Caki2 (cell line): ENCODE measurements at regions not wholly inside any gene's neighbourhood (a gene's known extent, or its start where the extent isn't known, plus 50 kb on each side); places are given as distances from the start of the nearest gene placed in this dataset.

Experiments
- DNase-seq: peaks from one replicate; pipeline ENCODE4 v3.0.0-alpha.2; 2015; ENCODE audit warnings: low read depth
- in situ Hi-C: cut with HindIII; loops from 2 replicates; pipeline ENCODE4 v1.10.0; 2016; ENCODE audit warnings: low sequenced_read_pairs, low pct_unique_long_range_greater_than_20kb, mixed read lengths

DNA sequence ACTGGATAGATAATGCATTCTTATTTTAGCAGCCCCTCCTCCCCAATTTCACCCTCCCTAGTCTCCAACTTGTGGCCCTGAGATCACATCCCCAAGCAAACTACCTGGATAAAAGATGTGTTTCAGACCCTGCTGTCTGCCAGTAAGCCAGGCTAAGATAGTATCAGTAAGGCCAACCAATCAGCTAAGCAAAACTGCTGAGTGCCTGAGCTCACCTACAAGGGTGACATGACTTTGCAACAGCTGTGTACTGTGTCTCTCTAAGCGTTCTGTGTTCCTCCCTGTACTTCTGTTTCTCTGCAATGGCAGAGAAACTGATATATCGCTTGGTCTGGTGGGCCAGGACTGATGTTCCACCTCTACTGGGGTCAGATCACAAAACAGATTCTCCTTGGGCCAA, 224.9 kb downstream of the BTG1 start:
- in situ Hi-C loops, result no loop called here
- DNase-seq, result no peak

DNA sequence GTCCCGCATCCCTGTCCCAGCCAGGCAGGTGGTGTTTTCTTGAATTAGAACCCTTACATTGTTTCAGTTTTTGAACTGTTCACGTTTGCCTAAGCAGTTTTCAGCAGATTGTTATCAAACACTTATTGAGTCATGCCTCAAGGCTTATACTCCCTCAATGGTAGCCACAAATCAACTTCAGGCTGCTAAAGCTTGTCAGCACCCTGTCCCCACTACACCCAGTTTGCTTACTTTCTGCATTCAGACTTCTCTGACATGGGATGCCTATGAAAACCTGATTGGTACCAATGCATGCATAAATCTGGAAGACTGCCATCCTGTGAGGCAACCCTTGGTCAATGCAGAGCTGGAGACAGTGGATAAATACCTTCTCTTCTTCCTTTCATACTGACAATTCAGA, 225.4 kb downstream of the BTG1 start:
- no peak for DNase-seq
- in situ Hi-C loops, result no loop called here

DNA sequence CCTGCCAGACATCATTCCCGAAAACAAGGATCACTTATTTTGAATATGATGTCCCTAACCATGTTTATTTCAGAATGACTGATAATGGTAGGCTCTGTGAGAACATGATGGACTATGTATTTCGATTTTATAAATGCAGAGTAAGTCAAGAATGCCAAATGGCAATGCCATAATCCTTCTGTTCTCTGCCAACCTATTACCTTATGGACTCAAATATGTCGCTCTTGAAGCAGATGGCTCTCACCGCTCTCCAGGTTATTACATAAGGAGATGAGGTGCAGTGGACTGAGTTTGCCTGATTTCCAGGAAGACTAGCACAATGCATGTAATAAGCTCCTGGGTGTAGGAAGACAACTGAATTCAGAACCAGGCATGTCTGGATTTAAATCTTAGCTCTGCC, 227.2 kb downstream of the BTG1 start:
- in situ Hi-C loops, result no loop called here

DNA sequence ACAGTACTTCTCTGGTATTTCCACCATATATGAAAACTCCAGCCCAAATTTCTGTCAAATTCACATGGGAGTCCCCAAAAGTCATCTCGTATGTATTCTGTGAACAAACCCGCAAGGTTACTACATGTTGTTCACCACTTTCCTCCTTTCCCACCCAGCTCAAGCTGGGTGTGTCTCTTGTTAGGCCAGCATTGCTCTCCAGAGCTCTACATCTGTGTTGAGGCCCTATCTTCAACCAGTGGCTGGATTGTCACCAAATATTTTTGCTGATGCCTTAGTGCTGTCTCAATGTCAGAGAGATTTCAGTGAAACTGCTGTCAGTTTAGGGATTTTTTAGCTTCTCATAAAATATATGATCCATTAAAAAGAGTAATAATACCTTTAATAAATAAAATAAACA, 230.9 kb downstream of the BTG1 start:
- in situ Hi-C loops, result no loop called here
- DNase-seq, result no peak

More for the DNA sequence above, 227.2 kb downstream of the BTG1 start:
- no peak for DNase-seq

DNA sequence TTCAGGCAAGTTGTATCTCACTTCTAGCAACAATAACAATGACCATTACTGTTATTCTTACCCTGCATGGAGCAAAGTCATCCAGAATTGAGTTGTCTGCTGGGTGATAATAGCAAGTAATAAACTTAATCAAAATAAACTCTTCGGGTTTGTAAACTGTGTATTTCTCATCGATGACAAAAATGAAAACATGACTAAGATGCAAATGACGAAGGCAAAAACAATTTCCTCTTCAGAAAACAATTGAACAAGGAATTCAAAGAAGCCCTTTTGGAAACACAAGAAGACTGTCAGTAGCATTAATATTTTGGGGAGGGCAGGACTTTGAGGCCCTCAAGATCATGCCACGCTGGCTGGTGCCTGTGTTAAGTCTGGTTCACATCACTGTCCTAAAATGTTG, 232.0 kb downstream of the BTG1 start:
- DNase-seq, result no peak
- in situ Hi-C loops, result no loop called here

DNA sequence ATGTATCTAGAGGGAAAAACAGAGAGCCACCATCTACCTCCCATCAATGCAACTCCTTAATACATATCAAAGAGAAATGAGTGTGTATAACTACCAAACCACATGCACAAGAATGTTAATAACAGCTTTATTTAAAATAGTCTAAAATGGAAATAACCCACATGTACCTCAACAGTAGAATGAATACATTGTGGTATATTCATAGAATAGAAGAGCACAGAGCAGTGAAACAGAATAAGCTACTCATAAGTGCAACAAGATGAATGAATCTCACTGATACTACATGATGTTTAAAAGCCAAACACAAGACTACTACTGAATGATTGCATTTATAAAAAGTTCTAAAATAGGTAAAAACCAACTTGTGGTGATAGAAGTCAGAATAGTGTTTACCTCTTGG, 232.5 kb downstream of the BTG1 start:
- in situ Hi-C loops, result no loop called here
- DNase-seq, result no peak

DNA sequence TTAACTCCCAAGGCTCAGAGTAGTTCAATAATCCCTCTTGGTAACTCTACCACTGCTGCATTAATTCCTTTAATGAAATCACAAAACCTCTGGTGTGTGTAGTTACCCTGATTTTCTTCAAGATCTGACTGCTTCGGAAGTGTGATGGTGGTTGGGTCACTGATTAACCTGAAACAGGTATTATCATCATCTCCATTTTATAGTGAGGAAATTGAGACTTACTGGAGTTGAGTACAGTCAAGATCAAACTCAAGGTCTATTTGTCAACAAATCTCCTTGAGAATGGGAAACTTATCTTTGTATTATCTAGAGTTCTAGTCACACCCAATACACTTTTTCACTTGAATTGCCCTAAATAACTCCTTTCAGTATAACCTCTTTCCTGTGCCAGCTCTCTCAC, 233.5 kb downstream of the BTG1 start:
- in situ Hi-C loops, result no loop called here
- DNase-seq, result no peak

DNA sequence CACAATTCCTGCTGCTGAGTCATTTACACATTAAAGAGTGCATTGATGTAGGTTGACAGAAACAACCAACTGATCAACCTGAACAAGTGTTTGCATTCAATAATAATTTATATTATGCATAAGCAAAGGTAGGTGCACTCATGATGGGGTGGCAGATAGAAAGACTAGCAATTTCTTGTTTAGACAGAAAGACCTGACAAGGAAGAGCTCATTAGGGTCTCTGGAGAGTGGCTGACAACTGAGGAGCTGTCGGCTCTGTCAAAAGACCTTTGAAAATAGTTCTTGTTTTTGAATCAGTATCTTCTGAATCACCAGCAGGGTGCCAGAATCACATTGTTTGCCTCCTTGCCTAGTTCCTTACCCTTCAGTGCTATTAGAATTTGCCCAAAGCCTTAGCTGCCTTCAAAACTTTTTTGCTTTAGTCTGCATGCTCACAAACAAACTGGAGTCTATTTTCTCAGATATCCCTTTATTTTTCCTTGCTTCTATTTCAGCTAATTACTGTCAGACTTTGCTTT, 234.7 kb downstream of the BTG1 start:
- in situ Hi-C loops, result no loop called here
- DNase-seq, result no peak

DNA sequence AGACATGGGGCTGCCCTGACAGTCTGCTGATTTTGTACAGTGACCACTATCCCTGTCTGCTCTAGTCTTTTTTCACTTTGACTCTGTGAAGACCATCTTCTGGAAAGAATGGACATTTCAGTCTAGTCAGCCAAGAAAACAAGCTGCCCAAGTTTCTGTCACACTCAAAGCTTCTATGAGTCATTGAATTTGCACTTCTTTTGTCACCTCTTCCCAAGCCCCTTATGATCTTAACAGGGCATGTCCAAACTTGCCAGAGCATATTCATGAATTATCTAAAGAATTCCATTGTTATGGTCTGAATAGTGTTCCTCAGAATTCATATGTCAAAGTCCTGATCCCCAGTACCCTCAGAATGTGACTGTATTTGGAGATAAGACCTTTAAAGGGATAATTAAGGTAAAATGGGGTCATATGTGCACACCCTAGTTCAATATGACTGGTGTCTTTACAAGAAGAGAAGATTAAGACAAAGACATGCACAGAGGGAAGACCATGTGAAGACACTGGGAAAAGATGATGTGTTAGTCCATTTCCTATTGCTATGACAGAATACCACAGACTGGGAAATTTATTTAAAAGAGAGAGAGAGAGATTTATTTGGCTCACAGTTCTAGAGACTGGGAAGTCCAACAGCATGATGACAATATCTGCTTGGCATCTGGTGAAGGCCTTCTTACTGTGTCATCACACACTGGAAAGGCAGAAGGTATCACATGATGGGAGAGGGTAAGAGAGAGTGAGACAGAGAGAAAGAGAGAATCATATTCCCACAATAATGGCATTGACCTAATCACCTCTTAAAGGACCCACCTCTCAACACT, 242.6 kb downstream of the BTG1 start:
- in situ Hi-C loops, result no loop called here
- DNase-seq, result peak; percentile 8

DNA sequence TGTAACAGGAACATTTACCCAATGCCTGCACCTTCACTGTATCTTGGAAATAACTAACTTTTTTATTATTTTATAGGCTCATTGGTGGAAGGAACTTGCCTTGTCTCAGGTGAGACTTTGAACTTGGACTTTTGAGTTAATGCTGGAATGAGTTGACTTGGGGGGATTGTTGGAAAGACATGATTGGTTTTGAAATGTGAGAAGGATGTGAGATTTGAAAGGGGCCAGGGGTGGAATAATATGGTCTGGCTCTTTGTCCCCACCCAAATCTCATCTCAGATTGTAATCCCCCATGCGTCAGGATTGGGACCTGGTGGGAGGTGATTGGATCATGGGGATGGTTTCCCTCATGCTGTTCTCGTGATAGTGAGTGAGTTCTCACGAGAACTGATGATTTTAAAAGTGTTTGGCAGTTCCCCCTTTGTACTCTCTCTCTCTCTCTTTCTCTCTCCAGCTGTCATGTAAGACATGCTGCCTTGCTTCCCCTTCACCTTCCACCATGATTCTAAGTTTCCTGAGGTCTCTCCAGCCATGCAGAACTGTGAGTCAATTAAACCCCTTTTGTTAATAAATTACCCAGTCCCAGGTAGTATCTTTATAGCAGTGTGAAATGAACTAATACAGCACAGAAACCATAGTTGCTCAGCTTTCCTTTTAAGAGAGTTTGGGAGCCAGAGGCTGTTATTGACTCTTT, 244.1 kb downstream of the BTG1 start:
- in situ Hi-C loops, result no loop called here
- peak; percentile 2 for DNase-seq

DNA sequence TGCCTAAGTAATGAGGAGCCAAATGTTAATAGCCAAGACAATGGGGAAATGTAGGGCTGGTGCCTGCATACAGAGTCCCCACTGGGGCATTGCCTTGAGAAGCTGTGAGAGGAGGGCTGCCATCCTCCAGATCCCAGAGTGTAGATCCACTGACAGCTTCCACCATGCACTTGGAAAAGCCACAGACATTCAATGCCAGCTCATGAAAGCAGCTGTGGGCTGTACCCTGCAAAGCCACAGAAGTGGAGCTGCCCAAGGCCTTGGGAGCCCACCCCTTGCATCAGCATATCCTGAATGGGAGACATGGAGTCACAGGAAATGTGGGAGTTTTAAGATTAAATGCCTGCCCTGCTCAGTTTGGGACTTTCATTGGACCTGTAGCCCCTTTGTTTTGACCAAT, 244.7 kb downstream of the BTG1 start:
- DNase-seq, result no peak
- in situ Hi-C loops, result no loop called here

DNA sequence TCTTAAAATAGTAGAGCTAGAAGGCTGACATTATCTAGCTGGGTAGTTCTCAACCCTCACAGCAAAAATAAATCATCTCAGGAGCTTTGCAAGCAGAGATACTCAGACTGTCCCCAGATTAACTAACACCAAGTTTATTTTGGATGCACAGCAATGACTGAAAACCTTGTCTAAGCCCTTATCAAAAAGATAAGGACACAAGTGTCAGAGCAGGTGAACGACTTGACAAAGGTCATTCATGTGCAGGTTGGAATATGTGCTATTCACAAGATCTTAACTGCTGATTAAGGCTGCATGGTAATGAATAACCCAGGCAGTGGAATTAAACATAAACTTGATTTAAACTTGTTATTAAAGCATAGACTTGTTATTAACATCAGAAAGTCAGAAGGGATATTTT, 246.6 kb downstream of the BTG1 start:
- in situ Hi-C loops, result no loop called here
- DNase-seq, result no peak

DNA sequence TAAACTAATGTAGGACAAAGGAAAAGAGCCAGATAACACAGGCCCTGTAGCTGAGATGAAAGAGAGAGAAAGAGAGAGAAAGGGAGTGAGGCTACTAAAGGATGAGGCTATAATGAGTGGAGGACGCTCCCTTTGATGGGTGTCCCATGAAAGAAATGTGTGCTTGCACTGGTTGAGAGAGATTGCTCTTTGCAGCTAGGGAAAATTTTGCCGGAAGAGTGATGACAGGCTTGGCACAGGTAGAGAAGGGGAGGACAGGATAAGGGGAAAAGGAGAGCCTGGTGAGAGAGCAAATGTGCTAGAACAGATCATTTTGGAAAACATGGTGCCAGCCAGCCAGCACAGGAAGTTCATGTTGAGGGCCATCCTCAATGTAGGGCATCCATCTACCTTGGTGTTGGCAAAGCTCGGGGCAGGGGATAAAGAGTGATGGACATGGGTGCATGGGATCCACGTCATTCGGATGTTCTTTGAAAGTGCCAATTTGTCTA, 248.6 kb downstream of the BTG1 start:
- no peak for DNase-seq
- in situ Hi-C loops, result no loop called here

DNA sequence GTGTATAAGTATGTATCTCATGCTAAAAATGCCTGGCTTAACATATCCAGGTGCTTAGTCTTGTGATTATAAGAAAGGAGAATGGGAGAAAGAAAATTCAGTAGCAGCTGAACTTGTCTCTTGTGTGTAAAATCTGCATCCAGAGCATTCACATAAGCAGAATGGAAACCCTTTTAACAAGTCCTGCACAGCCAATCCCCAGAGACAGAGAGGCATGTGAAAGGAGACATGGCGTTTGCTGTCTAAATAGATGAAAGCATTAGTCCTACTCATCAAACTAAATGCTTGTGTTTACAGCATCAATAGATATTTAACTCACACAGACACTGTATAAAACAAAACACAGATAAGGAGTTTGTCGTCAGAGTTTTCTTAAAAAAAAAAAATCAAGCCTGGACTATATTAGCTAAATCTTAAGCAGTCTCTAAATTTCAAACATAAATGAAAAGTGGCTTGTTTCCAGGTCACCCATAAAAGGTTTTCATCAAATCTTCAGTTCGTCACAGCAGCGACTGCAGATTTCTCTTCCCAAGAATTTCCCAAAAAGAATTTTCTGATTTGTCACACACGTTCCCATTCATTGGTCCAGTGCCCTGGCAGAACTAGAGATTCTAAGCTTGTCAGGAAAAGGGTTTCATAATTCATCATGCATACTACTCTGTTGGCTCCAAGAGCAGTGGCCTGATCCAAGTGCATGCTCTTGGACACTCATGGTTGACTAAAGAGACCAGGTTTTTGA, 249.2 kb downstream of the BTG1 start:
- in situ Hi-C loops, result no loop called here
- DNase-seq, result no peak

DNA sequence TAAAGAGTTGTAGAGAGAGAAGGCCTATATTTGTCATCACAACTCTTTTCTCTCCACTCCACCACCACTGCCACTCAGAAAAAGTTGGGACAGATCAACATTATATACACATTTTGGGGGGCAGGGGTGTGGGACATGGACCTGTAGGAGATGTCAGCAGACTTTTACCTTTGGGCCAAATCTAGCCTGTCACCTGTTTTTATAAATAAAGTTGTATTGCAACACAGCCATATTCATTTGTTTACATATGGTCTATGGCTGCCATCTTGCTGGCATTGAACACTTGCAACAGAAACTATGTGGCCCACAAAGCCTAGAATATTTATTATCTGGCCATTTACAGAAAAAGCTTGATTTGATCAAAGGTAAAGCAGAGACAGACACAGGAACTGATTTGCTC, 250.7 kb downstream of the BTG1 start:
- DNase-seq, result no peak
- in situ Hi-C loops, result no loop called here

DNA sequence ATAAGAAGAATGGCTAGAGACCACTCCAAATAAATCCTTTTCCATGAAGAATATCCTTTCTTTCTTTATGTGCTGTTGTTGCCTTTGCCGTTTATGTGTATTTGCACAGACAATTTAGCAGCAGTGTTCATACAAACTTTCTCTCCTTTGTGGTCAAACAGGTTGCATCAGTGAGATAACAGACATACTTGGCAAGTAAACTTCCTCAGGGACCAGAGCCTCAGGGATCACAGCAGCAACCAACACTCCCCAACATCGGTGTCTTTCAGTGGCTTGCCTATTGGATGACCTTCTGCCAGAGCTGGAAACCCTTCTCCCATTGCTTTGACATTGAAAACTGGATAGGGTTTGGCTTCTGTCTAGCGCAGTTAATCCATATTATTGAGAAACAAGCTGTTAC, 252.2 kb downstream of the BTG1 start:
- in situ Hi-C loops, result no loop called here
- DNase-seq, result no peak

DNA sequence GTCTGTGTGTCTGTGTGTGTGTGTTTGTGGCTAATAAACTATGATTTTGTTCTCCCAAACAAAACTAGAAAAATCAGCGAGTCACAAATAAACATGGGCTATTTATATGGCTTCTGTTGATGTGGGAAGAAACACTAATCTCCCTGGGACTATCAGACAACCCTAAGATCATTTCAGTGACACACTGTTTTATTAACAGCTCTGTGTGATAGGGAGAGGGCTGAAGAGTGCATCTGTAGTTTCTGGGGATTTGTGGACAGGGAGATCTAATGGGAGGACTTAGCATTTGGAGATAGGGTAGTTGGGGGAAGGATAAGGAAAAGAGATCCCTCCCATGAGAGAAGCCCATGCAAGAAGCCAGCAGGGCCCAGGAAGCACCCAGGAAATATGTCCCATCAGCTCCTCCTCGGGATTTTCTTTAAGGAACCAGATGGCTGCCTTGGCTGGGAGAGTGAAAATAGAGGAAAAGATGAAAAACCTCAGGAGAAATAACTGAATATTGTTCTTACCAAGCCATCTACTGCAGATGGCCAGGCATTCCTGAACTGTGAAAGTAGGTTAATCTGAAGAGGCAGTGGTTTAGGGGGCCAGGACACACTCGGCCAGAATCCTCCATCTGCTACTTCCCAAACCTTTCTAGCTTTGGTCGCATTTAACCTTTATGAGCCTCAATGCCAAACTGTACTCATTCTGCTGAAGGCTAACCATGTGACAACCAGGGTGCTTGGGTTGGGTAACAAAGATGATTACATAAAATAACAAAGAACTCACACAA, 253.4 kb downstream of the BTG1 start:
- in situ Hi-C loops, result no loop called here
- no peak for DNase-seq

DNA sequence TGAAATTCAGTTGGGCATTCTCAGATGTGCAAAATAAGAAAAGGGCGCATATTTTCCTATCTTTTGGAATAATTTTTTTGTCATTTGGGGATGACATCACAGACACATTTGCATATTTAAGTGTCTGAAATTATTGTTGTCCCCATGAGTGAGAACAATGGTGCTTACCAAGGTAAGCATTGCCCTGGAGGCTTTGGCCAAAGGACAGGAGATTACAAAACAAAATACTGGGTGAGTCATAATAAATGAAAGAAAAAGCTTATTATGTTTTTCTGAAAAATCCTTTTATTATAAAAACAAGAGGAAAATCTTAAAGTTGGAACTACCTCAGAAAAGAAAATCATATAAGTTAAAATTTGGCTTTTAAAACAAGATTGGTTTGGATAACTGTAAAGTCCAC, 254.9 kb downstream of the BTG1 start:
- in situ Hi-C loops, result no loop called here

More for the DNA sequence above, 254.9 kb downstream of the BTG1 start:
- no peak for DNase-seq
